Keratinocyte (primary cell): ENCODE measurements at regions not wholly inside any gene's neighbourhood (a gene's known extent, or its start where the extent isn't known, plus 50 kb on each side); places are given as distances from the start of the nearest gene placed in this dataset.

Experiments
- DNase-seq: peaks from one replicate; pipeline ENCODE4 v3.0.0-alpha.2; 2011; ENCODE audit warnings: low read depth, missing footprints, low spot score
- FAIRE-seq: peaks from 2 replicates; lab custom pipeline; 2011; peaks lifted over from hg19 to GRCh38; lab: Jason Lieb, UNC
- H2AFZ ChIP-seq: 2 replicates; pipeline ENCODE4 v1.6.0; 2012; ENCODE audit warnings: low read length, control low read depth, inconsistent platforms; ENCODE audit not compliant: control insufficient read depth
- H3K27ac ChIP-seq: 2 replicates; pipeline ENCODE4 v1.5.1; 2011; ENCODE audit warnings: low read length; ENCODE audit not compliant: control insufficient read depth, insufficient read depth
- H3K27me3 ChIP-seq: 3 replicates; pipeline ENCODE4 v1.6.0; 2011; ENCODE audit warnings: low read length; ENCODE audit not compliant: control insufficient read depth, insufficient read depth; ENCODE audit errors: extremely low read depth
- H3K36me3 ChIP-seq, 2 experiments: 2 replicates in 1 of 2; 3 replicates in 1 of 2; pipeline ENCODE4 v1.5.1; 2011; ENCODE audit warnings: low read length in 2 of 2, mild to moderate bottlenecking in 1 of 2; ENCODE audit not compliant: control insufficient read depth in 2 of 2, insufficient read depth in 2 of 2; ENCODE audit errors: extremely low read depth in 1 of 2
- H3K4me1 ChIP-seq: 3 replicates; pipeline ENCODE4 v1.5.1; 2011; ENCODE audit warnings: low read length; ENCODE audit not compliant: control insufficient read depth, insufficient read depth; ENCODE audit errors: extremely low read depth
- H3K4me2 ChIP-seq: 3 replicates; pipeline ENCODE4 v1.6.0; 2011; ENCODE audit warnings: low read depth, low read length; ENCODE audit not compliant: control insufficient read depth, insufficient read depth; ENCODE audit errors: extremely low read depth
- H3K4me3 ChIP-seq, 3 experiments: fragments of 200-600 bp in 1 of 3; sonication (generic) in 1 of 3; 2 replicates in 2 of 3; 3 replicates in 1 of 3; pipeline ENCODE4 v1.5.1; 2011 to 2016; ENCODE audit warnings: low read length in 3 of 3, mild to moderate bottlenecking in 3 of 3, control low read depth in 2 of 3, inconsistent platforms in 1 of 3, low read depth in 1 of 3, mixed read lengths in 1 of 3, mixed run types in 1 of 3, moderate library complexity in 1 of 3; ENCODE audit not compliant: control insufficient read depth in 2 of 3, insufficient read depth in 2 of 3; ENCODE audit errors: extremely low read depth in 1 of 3
- H3K79me2 ChIP-seq: 2 replicates; pipeline ENCODE4 v1.6.0; 2012; ENCODE audit warnings: low read length; ENCODE audit not compliant: control insufficient read depth, insufficient read depth
- H3K9ac ChIP-seq: 3 replicates; pipeline ENCODE4 v1.6.0; 2011; ENCODE audit warnings: low read length; ENCODE audit not compliant: control insufficient read depth, insufficient read depth; ENCODE audit errors: extremely low read depth
- H3K9me1 ChIP-seq: 3 replicates; pipeline ENCODE4 v1.6.0; 2011; ENCODE audit warnings: low read length; ENCODE audit not compliant: control insufficient read depth, insufficient read depth; ENCODE audit errors: extremely low read depth
- H3K9me3 ChIP-seq: 2 replicates; pipeline ENCODE4 v1.5.1; 2012; ENCODE audit warnings: low read depth, low read length; ENCODE audit not compliant: control insufficient read depth
- H4K20me1 ChIP-seq: 3 replicates; pipeline ENCODE4 v1.6.0; 2011; ENCODE audit warnings: low read length; ENCODE audit not compliant: control insufficient read depth, insufficient read depth; ENCODE audit errors: extremely low read depth
- CTCF ChIP-seq, 3 experiments: IDR thresholded peaks in 1 of 3; conservative IDR thresholded peaks in 1 of 3; optimal IDR thresholded peaks in 1 of 3; 2 replicates in 2 of 3; 3 replicates in 1 of 3; pipeline versions ENCODE3 to v1.5.1; 2011; ENCODE audit warnings: low read length in 3 of 3, mild to moderate bottlenecking in 3 of 3, moderate library complexity in 2 of 3, control low read depth in 1 of 3, inconsistent platforms in 1 of 3; ENCODE audit not compliant: insufficient read depth in 2 of 3; ENCODE audit errors: extremely low read depth in 1 of 3
- EZH2 ChIP-seq: IDR thresholded peaks from one replicate; pipeline ENCODE4 v1.6.1; 2012; ENCODE audit warnings: inconsistent platforms, mild to moderate bottlenecking, low read length, moderate library complexity
- dilution Hi-C: fragments of 300-500 bp; cut with MboI; formaldehyde crosslinking; loops from one replicate; pipeline ENCODE4 v1.7.0; 2020; ENCODE audit warnings: low sequenced_read_pairs; ENCODE audit not compliant: extremely low pct_ligation_motif_present

- no peaks in the 10 kb centered on the region for H3K9me1 ChIP-seq
- H3K4me1 ChIP-seq = peaks cover 14% of the 10 kb centered on the region
- no peaks in the 10 kb centered on the region for H3K27me3 ChIP-seq
- no peaks in the 10 kb centered on the region for H4K20me1 ChIP-seq
- DNase-seq = no peak
- FAIRE-seq = no peak
- H3K79me2 ChIP-seq = no peaks in the 10 kb centered on the region
- H3K4me2 ChIP-seq = no peak overlapping the region
- H3K4me3 ChIP-seq = no peak overlapping the region
- dilution Hi-C loops = no loop called here
- no peaks in the 10 kb centered on the region for H3K9me3 ChIP-seq
- TF ChIP-seq EZH2 (no peak), CTCF (optimal IDR thresholded peaks at IDR 0.05 in 1 of 3, IDR thresholded peaks at IDR 0.05 in 1 of 3, conservative IDR thresholded peaks at IDR 0.05 in 1 of 3; ENCODE audit: extremely low read depth in 1 of 3, insufficient read depth in 2 of 3, low read length in 3 of 3) (no peak)
- no peak overlapping the region for H3K9ac ChIP-seq
- H2AFZ ChIP-seq = no peak overlapping the region
- no peaks in the 10 kb centered on the region for H3K36me3 ChIP-seq
- no peak overlapping the region for H3K27ac ChIP-seq
These were observed 1414.6 kb upstream of the TENM4 start for GRCh38 chr11:80855426-80855825.

DNA sequence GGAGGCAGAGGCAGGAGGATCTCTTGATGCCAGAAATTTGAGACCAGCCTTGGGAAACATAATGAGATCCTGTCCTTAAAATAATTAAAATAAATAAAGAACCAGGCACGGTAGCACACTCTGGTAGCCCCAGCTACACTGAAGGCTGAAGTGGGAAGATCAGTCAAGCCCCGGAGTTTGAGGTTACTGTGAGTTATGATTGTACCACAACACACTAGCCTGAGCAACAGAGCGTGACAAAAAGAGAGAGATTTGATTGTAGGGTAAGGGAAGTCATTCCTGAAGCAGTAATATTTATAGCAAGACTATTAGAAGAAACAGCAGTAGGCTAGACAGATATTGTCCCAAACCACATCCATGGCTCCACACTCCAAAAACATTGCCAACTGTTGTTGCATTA, 1408.4 kb upstream of the TENM4 start:
- no peak overlapping the region for H3K9ac ChIP-seq
- no peaks in the 10 kb centered on the region for H3K36me3 ChIP-seq
- dilution Hi-C loops = no loop called here
- H2AFZ ChIP-seq = no peak overlapping the region
- H3K4me2 ChIP-seq = no peak overlapping the region
- H3K27ac ChIP-seq = no peak overlapping the region
- no peaks in the 10 kb centered on the region for H3K9me3 ChIP-seq
- H4K20me1 ChIP-seq = no peaks in the 10 kb centered on the region
- DNase-seq (no peak), FAIRE-seq (no peak)
- H3K27me3 ChIP-seq = no peaks in the 10 kb centered on the region
- no peak for TF ChIP-seq EZH2
- TF ChIP-seq CTCF (optimal IDR thresholded peaks at IDR 0.05 in 1 of 3, IDR thresholded peaks at IDR 0.05 in 1 of 3, conservative IDR thresholded peaks at IDR 0.05 in 1 of 3; ENCODE audit: extremely low read depth in 1 of 3, insufficient read depth in 2 of 3, low read length in 3 of 3) = no peak
- no peaks in the 10 kb centered on the region for H3K4me1 ChIP-seq
- no peaks in the 10 kb centered on the region for H3K79me2 ChIP-seq
- no peaks in the 10 kb centered on the region for H3K9me1 ChIP-seq
- no peak overlapping the region for H3K4me3 ChIP-seq
